ENCODE measurements at regions not wholly inside any gene's neighbourhood (a gene's known extent, or its start where the extent isn't known, plus 50 kb on each side); places are given as distances from the start of the nearest gene placed in this dataset.

DNA sequence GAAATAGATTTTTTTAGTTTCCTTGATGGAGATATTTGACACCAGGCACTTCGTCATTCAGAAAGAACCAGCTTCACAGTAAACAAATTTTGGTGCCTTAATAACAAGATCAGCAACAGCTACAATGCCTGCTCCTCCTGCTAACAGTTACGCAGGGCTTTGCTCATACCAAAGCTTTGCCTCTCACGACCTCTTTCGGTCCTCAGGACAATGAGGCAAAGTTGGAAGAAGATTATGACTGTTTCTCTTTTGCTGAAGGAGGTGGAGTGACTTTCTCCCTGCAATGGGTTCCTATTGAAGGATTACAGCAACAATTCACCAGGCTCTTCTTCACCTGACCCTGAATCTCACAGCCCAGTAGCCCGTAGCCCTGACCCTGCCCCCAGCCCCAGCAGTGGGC, 440.1 kb downstream of the PREX1 start:
- Mint-ChIP-seq H3K9me3 (ENCODE audit: unreplicated experiment) (peaks cover 22% of the 10 kb centered on the region), H3K36me3 (ENCODE audit: insufficient read depth, unreplicated experiment) (no peaks in the 10 kb centered on the region), H3K27me3 (ENCODE audit: insufficient read depth, unreplicated experiment) (no peaks in the 10 kb centered on the region), H3K27ac (ENCODE audit: unreplicated experiment) (no peak overlapping the region), H3K4me1 (ENCODE audit: low read depth, unreplicated experiment) (no peaks in the 10 kb centered on the region), H3K4me3 (ENCODE audit: unreplicated experiment) (no peak overlapping the region)
- ChIA-PET CTCF (interaction anchor here (1.2 kb wide), 1 partner anchor 232 kb away, joined by 5 read pairs; no protein-coding TSS in a partner anchor), POLR2A (no interaction called here)
- Histone ChIP-seq H3K27me3 (replicated peaks; ENCODE audit: control insufficient read depth, insufficient read depth, low read length) (no peaks in the 10 kb centered on the region), H3K36me3 (ENCODE audit: control insufficient read depth, insufficient read depth, low read length) (no peaks in the 10 kb centered on the region), H3K9me3 (peaks cover 15% of the 10 kb centered on the region), H3K4me1 (no peaks in the 10 kb centered on the region), H3K4me3 (ENCODE audit: low read depth, low read length) (no peak overlapping the region)
- no peak for TF ChIP-seq CTCF (IDR thresholded peaks at IDR 0.05; ENCODE audit: insufficient read depth in 1 of 2, low read depth in 1 of 2, low read length in 1 of 2, severe bottlenecking in 1 of 2, unreplicated experiment in 1 of 2)
- no TSS peak for BruUV-seq (replicated peaks)
- intact Hi-C loops (cut with micrococcal nuclease; ENCODE audit: unreplicated experiment): no loop called here
- no peak for DNase-seq

DNA sequence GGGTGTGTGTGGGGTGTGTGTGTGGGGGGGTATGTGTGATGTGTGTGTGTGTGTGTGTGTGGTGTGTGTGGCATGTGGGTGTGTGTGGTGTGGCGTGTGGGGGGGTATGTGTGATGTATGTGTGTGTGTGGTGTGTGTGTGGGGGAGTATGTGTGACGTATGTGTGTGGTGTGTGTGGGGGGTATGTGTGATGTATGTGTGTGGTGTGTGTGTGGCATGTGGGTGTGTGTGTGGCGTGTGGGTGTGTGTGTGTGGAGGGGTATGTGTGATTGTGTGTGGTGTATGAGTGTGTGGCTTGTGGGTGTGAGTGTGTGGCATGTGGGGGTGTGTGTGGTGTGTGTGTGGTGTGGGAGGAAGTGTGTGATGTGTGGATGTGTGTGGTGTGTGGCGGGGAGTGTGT, 442.3 kb downstream of the PREX1 start:
- peaks cover 12% of the 10 kb centered on the region for H3K4me1 Mint-ChIP-seq (ENCODE audit: low read depth, unreplicated experiment)
- H3K36me3 Mint-ChIP-seq (ENCODE audit: insufficient read depth, unreplicated experiment): no peaks in the 10 kb centered on the region
- ChIA-PET CTCF (no interaction called here), POLR2A (no interaction called here)
- DNase-seq: no peak
- peaks cover 3% of the 10 kb centered on the region for H3K9me3 Mint-ChIP-seq (ENCODE audit: unreplicated experiment)
- Histone ChIP-seq H3K9me3 (no peaks in the 10 kb centered on the region), H3K4me3 (ENCODE audit: low read depth, low read length) (no peak overlapping the region), H3K4me1 (peaks cover 9% of the 10 kb centered on the region; the same call in 1 of the 2 replicates), H3K27me3 (replicated peaks; ENCODE audit: control insufficient read depth, insufficient read depth, low read length) (no peaks in the 10 kb centered on the region), H3K36me3 (ENCODE audit: control insufficient read depth, insufficient read depth, low read length) (no peaks in the 10 kb centered on the region)
- H3K27me3 Mint-ChIP-seq (ENCODE audit: insufficient read depth, unreplicated experiment): no peaks in the 10 kb centered on the region
- H3K4me3 Mint-ChIP-seq (ENCODE audit: unreplicated experiment): no peak overlapping the region
- no TSS peak for BruUV-seq (replicated peaks)
- TF ChIP-seq CTCF (IDR thresholded peaks at IDR 0.05; ENCODE audit: insufficient read depth in 1 of 2, low read depth in 1 of 2, low read length in 1 of 2, severe bottlenecking in 1 of 2, unreplicated experiment in 1 of 2): no peak
- H3K27ac Mint-ChIP-seq (ENCODE audit: unreplicated experiment): no peak overlapping the region
- intact Hi-C loops (cut with micrococcal nuclease; ENCODE audit: unreplicated experiment): no loop called here

- H3K4me1 Mint-ChIP-seq (ENCODE audit: low read depth, unreplicated experiment): peaks cover 12% of the 10 kb centered on the region
- no peak overlapping the region for H3K27ac Mint-ChIP-seq (ENCODE audit: unreplicated experiment)
- no peaks in the 10 kb centered on the region for H3K27me3 Mint-ChIP-seq (ENCODE audit: insufficient read depth, unreplicated experiment)
- BruUV-seq (replicated peaks): no TSS peak
- H3K4me3 ChIP-seq (ENCODE audit: low read depth, low read length): no peak overlapping the region
- CTCF ChIA-PET: no interaction called here
- peaks cover 9% of the 10 kb centered on the region; the same call in 1 of the 2 replicates for H3K4me1 ChIP-seq
- no peaks in the 10 kb centered on the region for H3K27me3 ChIP-seq (replicated peaks; ENCODE audit: control insufficient read depth, insufficient read depth, low read length)
- no peak for DNase-seq
- no peak overlapping the region for H3K4me3 Mint-ChIP-seq (ENCODE audit: unreplicated experiment)
- no peaks in the 10 kb centered on the region for H3K36me3 ChIP-seq (ENCODE audit: control insufficient read depth, insufficient read depth, low read length)
- no peak for TF ChIP-seq CTCF (IDR thresholded peaks at IDR 0.05; ENCODE audit: insufficient read depth in 1 of 2, low read depth in 1 of 2, low read length in 1 of 2, severe bottlenecking in 1 of 2, unreplicated experiment in 1 of 2)
- intact Hi-C loops (cut with micrococcal nuclease; ENCODE audit: unreplicated experiment): no loop called here
- no peaks in the 10 kb centered on the region for H3K9me3 Mint-ChIP-seq (ENCODE audit: unreplicated experiment)
- POLR2A ChIA-PET: no interaction called here
- H3K36me3 Mint-ChIP-seq (ENCODE audit: insufficient read depth, unreplicated experiment): no peaks in the 10 kb centered on the region
- no peaks in the 10 kb centered on the region for H3K9me3 ChIP-seq
Observed at GRCh38 chr20:48385114-48385513, 442.7 kb downstream of the PREX1 start.

Data from Caco-2 (cell line).